ENCODE measurements at regions not wholly inside any gene's neighbourhood (a gene's known extent, or its start where the extent isn't known, plus 50 kb on each side); places are given as distances from the start of the nearest gene placed in this dataset.
A peak's percentile ranks its signal among the peaks of the same experiment; 100 is the strongest.

GRCh38 chr9:80407220-80407619 lies 835.5 kb downstream of the TLE4 start:
- Histone ChIP-seq H3T11ph (ENCODE audit: low read length) (no peak overlapping the region), H3K27me3 (ENCODE audit: insufficient read depth, low read length) (no peaks in the 10 kb centered on the region), H2BK12ac (ENCODE audit: insufficient read length, low read depth, low read length) (no peak overlapping the region), H3K4me2 (ENCODE audit: insufficient read depth, insufficient read length, low read length) (no peak overlapping the region), H2BK15ac (ENCODE audit: low read depth, low read length) (no peak overlapping the region), H3K27ac (ENCODE audit: insufficient read length, low read depth, low read length) (no peak overlapping the region), H2AK5ac (ENCODE audit: insufficient read length, low read length) (no peak overlapping the region), H3K9ac (ENCODE audit: extremely low read depth, insufficient read length, low read length) (no peak overlapping the region), H3K14ac (ENCODE audit: insufficient read depth, low read length) (no peak overlapping the region), H2AFZ (ENCODE audit: low read length) (no peak overlapping the region), H4K8ac (replicated peaks; ENCODE audit: insufficient read length, low read depth, low read length) (no peak overlapping the region), H4K5ac (ENCODE audit: insufficient read length, low read depth, low read length) (no peak overlapping the region), H3K18ac (ENCODE audit: insufficient read length, low read depth, low read length) (no peak overlapping the region), H3K4ac (ENCODE audit: low read depth, low read length) (no peak overlapping the region), H3K79me1 (ENCODE audit: insufficient read depth, low read depth, low read length, poor library complexity, severe bottlenecking) (no peaks in the 10 kb centered on the region), H4K91ac (ENCODE audit: insufficient read length, low read depth, low read length) (no peak overlapping the region), H3K79me2 (ENCODE audit: insufficient read depth, low read length) (no peaks in the 10 kb centered on the region), H4K20me1 (ENCODE audit: control insufficient read depth, insufficient read depth, insufficient read length) (no peaks in the 10 kb centered on the region), H3K23ac (ENCODE audit: insufficient read length, low read depth, low read length) (no peak overlapping the region), H3K4me1 (ENCODE audit: insufficient read depth, low read length) (peaks cover 3% of the 10 kb centered on the region; the same call in 1 of the 2 replicates), H2BK120ac (ENCODE audit: low read depth, low read length, poor library complexity, severe bottlenecking) (no peak overlapping the region), H2BK5ac (ENCODE audit: insufficient read length, low read length) (no peak overlapping the region), H3K9me3 (ENCODE audit: control insufficient read depth, low read depth, low read length) (peaks cover 8% of the 10 kb centered on the region), H2BK20ac (ENCODE audit: low read depth, low read length, poor library complexity, severe bottlenecking) (no peak overlapping the region), H3K23me2 (ENCODE audit: insufficient read length, low read depth, low read length, poor library complexity, severe bottlenecking) (no peaks in the 10 kb centered on the region), H3K56ac (ENCODE audit: insufficient read length, low read depth, low read length) (no peak overlapping the region)
- no peak for TF ChIP-seq CTCF (conservative IDR thresholded peaks at IDR 0.05)
- no peak overlapping the region for H3K4me3 Mint-ChIP-seq
- no peak overlapping the region for H3K27ac Mint-ChIP-seq
- H3K9me3 Mint-ChIP-seq, result peaks cover 35 to 42% of the 10 kb centered on the region in 2 experiments
- H3K4me1 Mint-ChIP-seq, result peaks cover 44 to 46% of the 10 kb centered on the region in 2 experiments
- H3K36me3 Mint-ChIP-seq (ENCODE audit: insufficient read depth in 1 of 3, low read depth in 3 of 3), result peaks cover 32 to 38% (median 34%) of the 10 kb centered on the region in 3 experiments
- no peaks in the 10 kb centered on the region for H3K27me3 Mint-ChIP-seq (ENCODE audit: low read depth)
- peak; percentile 44 for DNase-seq
- no CpG with 5 or more reads among the region's 5 CpGs for WGBS (ENCODE audit: extremely low coverage, insufficient read length, low lambda C conversion rate)

All from H9 (cell line).